Retinal pigment epithelial cell (primary cell): ENCODE measurements at regions not wholly inside any gene's neighbourhood (a gene's known extent, or its start where the extent isn't known, plus 50 kb on each side); places are given as distances from the start of the nearest gene placed in this dataset.

Source experiments
- DNase-seq: peaks from one replicate; pipeline ENCODE4 v3.0.0-alpha.2; 2010; ENCODE audit warnings: low read depth
- H3K4me3 ChIP-seq: 2 replicates; pipeline ENCODE4 v1.5.1; 2011; ENCODE audit warnings: mild to moderate bottlenecking, low read length, control low read depth, moderate library complexity
- CTCF ChIP-seq: conservative IDR thresholded peaks from 2 replicates; pipeline ENCODE4 v1.5.1; 2011; ENCODE audit warnings: low read depth, low read length, control low read depth, inconsistent platforms

DNA sequence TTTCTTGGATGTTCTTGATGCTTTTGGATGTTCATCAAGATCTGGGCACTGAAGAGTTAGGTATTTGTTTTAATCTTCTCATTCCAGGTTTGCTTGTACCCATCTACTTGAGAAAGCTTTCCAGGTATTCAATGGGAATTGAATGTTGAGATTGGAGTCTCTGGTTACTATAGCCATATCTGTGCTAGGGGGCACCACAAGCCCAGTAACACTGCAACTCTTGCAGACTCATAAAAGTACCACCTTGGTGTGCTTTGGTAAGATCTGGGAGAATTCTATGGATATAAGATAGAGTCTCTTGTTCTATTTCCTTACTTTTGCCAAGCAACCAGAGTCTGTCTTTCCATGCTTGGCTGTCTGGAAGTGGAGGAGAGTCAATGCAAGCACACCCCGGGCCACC is 518.9 kb upstream of the VRK2 start:
- no peak overlapping the region for H3K4me3 ChIP-seq
- TF ChIP-seq CTCF: no peak
- DNase-seq: no peak

DNA sequence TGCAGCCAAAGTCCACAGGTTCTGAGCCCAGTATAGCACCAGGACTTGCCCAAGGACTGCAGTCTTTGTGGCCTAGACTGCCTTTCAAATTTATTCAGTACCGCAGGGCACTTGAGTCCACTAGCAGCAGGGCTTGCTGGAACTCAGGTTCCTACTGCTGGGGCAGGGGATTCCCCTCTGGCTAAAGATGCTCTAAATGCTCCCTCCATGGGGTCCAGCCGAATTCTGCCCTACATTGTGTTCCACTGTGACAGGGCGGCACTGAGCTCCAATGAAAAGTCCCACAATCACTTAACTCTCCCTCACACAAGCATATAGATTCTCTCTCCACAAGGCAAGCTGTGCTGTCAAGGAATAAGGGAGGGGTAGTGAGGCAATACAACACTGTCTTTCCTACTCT is 518.1 kb upstream of the VRK2 start:
- no peak for DNase-seq
- TF ChIP-seq CTCF: no peak
- no peak overlapping the region for H3K4me3 ChIP-seq

DNA sequence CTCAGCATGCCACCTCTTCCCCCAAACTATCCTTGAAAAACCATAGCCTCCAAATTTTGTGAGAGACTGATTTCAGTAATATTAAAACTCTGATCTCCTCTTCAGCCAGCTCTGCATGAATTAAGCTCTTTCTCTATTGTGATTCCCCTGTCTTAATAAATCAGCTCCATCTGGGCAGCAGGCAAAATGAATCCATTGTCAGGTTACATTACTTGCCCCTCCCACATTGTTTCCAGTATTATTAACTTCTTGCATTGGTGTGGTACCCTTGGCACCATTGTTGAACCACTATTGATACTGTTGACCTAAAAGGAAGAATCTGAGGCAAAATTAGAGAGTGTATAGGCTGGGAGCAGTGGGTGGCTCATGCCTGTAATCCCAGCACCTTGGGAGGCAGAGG is 512.2 kb upstream of the VRK2 start:
- no peak for DNase-seq
- no peak for TF ChIP-seq CTCF
- no peak overlapping the region for H3K4me3 ChIP-seq

DNA sequence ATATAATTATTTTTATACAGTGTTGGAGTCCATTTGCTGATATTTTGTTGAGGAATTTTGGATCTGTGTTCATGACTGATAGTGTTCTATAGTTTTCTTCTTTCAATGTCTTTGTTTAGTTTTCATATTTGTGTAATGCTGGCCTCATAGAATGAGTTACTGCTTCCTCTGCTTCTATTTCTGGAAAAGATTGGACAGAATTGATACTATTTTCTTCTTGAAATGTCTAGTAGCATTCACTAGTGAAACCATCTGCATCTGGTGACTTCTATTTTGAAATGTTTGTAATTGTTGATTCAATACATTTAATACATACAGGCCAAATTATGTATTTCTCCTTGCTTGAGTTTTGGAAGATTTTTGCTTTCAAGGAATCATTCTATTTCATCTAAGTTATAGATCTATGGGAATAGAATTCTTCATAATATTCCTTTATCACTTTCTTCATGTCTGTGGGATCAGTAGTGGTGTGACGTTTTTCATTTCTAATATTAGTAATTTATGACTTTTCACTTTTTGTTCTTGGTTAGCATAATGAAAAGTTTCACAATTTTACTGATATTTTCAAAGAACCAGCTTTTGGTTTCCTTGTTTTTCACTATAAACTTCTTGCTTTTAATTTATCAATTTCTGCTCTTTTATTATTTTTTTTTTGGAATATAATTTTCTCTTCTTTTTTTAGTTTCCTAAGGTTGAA is 509.9 kb upstream of the VRK2 start:
- H3K4me3 ChIP-seq: no peak overlapping the region
- TF ChIP-seq CTCF: no peak
- DNase-seq: no peak

DNA sequence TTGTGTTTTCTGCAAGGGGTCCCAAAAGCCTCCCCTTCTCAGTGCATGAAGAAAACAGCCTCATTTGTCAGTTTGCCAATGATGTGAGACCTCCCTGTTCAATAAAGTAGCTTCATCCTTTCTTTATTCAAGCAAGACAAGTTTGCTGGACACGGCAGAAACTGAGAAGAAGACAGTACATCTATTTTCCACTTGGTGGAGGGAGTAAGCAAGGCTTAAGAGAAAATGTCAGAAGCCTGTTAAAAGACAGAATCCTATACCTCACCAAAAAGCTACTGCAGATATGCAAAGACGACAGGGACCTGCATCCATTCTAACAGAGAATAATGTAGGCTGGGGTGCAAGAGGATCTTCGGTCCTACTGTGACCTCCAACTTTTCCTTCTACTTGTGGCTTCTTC is 506.8 kb upstream of the VRK2 start:
- no peak for DNase-seq
- no peak overlapping the region for H3K4me3 ChIP-seq
- no peak for TF ChIP-seq CTCF

DNA sequence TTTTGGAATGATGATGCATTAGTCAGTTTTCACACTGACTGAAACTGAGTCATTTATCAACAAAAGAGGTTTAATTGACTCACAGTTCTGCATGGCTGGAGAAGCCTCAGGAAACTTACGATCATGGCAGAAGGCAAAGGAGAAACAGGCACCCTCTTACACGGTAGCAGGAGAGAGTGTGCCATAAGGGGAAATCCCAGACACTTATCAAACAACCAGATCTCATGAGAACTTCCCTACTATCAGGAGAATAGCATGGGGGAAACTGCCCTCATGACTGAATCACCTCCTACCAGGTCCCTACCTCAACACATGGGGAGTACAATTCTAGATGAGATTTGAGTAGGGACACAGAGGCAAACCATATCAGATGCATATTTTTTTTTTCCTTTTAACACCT is 504.5 kb upstream of the VRK2 start:
- no peak for DNase-seq

More for the DNA sequence above, 504.5 kb upstream of the VRK2 start:
- TF ChIP-seq CTCF: no peak
- no peak overlapping the region for H3K4me3 ChIP-seq
